ENCODE measurements at regions not wholly inside any gene's neighbourhood (a gene's known extent, or its start where the extent isn't known, plus 50 kb on each side); places are given as distances from the start of the nearest gene placed in this dataset.

DNA sequence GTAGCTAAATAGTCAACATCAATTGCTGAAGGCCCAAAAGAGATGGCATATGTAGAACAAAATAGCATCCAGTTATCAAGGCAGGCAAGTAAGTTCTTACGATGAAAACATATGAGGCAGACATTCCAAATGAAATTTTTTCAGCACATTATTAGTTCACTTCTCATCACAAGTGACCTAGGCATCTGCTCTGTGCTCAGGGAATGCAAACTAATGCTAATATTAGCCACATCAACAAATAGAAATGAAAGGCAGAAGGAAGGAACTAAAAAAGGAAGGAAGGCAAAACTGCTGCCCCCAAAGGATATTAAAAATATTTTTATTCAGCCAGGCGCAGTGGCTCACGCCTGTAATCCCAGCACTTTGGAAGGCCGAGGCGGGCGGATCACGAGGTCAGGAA is 51.2 kb upstream of the ROCK1 start:
- H3K9me3 ChIP-seq (ENCODE audit: low read length) = no peaks in the 10 kb centered on the region
- no peaks in the 10 kb centered on the region; the same call in 1 of the 2 replicates for H3K79me2 ChIP-seq (ENCODE audit: insufficient read depth, low read depth, low read length)
- no peaks in the 10 kb centered on the region for H3K4me1 ChIP-seq (ENCODE audit: insufficient read depth, low read length, poor library complexity, severe bottlenecking)
- BruUV-seq (replicated peaks) = no TSS peak
- no peak overlapping the region for H3K4me2 ChIP-seq (ENCODE audit: low read length)
- POLR2A ChIA-PET = no interaction called here
- no peak for DNase-seq (ENCODE audit: low spot score)
- CTCF ChIA-PET (ENCODE audit: unreplicated experiment) = no interaction called here
- no peak overlapping the region for H3K4me3 ChIP-seq (ENCODE audit: low read depth, low read length, poor library complexity, severe bottlenecking)
- TF ChIP-seq, protein P1, sequence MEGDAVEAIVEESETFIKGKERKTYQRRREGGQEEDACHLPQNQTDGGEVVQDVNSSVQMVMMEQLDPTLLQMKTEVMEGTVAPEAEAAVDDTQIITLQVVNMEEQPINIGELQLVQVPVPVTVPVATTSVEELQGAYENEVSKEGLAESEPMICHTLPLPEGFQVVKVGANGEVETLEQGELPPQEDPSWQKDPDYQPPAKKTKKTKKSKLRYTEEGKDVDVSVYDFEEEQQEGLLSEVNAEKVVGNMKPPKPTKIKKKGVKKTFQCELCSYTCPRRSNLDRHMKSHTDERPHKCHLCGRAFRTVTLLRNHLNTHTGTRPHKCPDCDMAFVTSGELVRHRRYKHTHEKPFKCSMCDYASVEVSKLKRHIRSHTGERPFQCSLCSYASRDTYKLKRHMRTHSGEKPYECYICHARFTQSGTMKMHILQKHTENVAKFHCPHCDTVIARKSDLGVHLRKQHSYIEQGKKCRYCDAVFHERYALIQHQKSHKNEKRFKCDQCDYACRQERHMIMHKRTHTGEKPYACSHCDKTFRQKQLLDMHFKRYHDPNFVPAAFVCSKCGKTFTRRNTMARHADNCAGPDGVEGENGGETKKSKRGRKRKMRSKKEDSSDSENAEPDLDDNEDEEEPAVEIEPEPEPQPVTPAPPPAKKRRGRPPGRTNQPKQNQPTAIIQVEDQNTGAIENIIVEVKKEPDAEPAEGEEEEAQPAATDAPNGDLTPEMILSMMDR (conservative IDR thresholded peaks at IDR 0.05; ENCODE audit: low read length) = no peak
- TF ChIP-seq EZH2phosphoT487 (IDR thresholded peaks at IDR 0.05; ENCODE audit: borderline replicate concordance, low read depth, low read length) = no peak
- no peaks in the 10 kb centered on the region for H4K20me1 ChIP-seq (ENCODE audit: insufficient read depth, low read length)
- intact Hi-C loops (cut with micrococcal nuclease; ENCODE audit: unreplicated experiment) = no loop called here
- H2AFZ ChIP-seq (ENCODE audit: low read length) = no peak overlapping the region
- no peaks in the 10 kb centered on the region for H3K9me2 ChIP-seq (ENCODE audit: insufficient read depth, low read length)
- H3K36me3 ChIP-seq (ENCODE audit: insufficient read depth, low read length) = no peaks in the 10 kb centered on the region
- no peak overlapping the region for H3K27ac ChIP-seq (ENCODE audit: low read depth, low read length, poor library complexity, severe bottlenecking)

DNA sequence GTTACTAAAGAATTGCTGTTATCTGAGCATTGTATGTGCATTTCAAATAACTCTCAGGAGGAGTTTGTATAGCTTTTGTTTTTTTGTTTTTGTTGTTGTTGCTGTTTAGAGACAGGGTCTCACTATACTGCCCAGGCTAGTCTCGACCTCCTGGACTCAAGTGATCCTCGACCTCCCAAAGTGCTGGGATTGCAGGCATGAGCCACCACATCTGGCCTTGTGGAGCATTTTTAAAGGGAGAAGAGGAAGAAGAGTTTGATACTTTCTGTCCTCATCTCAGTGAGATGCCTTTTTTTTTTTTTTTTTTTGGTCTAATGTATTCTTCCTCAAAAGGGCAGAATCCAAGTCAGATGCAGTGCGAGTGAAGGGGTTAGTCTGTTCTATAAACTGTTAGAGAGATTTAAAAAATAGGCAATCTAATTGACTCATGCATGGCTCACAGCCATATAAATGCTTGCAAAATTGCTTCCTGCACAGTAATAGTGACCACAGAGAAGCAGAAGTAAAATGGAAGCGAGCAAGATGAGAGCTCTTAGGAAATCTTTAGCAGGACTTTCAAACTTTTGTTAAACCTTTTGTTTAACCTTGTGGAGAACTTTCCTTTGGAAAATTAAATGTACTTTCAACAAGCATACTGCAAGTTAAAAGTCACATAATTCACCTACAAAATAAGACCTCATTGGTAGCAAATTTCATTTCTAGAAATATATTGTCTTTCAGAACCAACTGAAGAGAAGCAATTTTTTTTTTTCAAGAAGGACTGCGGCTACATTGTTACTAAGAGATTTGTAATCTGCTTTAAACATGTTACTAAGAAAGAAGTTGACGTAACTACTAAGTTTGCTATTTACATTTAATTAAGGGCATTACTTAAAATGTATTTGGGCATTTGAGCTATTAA is 52.3 kb upstream of the ROCK1 start:
- intact Hi-C loops (cut with micrococcal nuclease; ENCODE audit: unreplicated experiment) = no loop called here
- ChIA-PET CTCF (ENCODE audit: unreplicated experiment) (no interaction called here), POLR2A (interaction anchor here (0.6 kb wide), 1 partner anchor 346 kb away, joined by 4 read pairs; no protein-coding TSS in a partner anchor)

More for the DNA sequence above, 52.3 kb upstream of the ROCK1 start:
- no peak overlapping the region for H2AFZ ChIP-seq (ENCODE audit: low read length)
- no peaks in the 10 kb centered on the region for H3K4me1 ChIP-seq (ENCODE audit: insufficient read depth, low read length, poor library complexity, severe bottlenecking)
- BruUV-seq (replicated peaks) = no TSS peak
- TF ChIP-seq EZH2phosphoT487 (IDR thresholded peaks at IDR 0.05; ENCODE audit: borderline replicate concordance, low read depth, low read length) = no peak
- TF ChIP-seq, protein P1 (conservative IDR thresholded peaks at IDR 0.05; ENCODE audit: low read length) = no peak
- no peaks in the 10 kb centered on the region for H3K9me3 ChIP-seq (ENCODE audit: low read length)
- no peaks in the 10 kb centered on the region for H4K20me1 ChIP-seq (ENCODE audit: insufficient read depth, low read length)
- H3K4me3 ChIP-seq (ENCODE audit: low read depth, low read length, poor library complexity, severe bottlenecking) = no peak overlapping the region
- H3K36me3 ChIP-seq (ENCODE audit: insufficient read depth, low read length) = no peaks in the 10 kb centered on the region
- no peaks in the 10 kb centered on the region; the same call in 1 of the 2 replicates for H3K79me2 ChIP-seq (ENCODE audit: insufficient read depth, low read depth, low read length)
- H3K9me2 ChIP-seq (ENCODE audit: insufficient read depth, low read length) = no peaks in the 10 kb centered on the region
- no peak for DNase-seq (ENCODE audit: low spot score)
- H3K27ac ChIP-seq (ENCODE audit: low read depth, low read length, poor library complexity, severe bottlenecking) = no peak overlapping the region
- H3K4me2 ChIP-seq (ENCODE audit: low read length) = no peak overlapping the region
